SK-N-MC (cell line): ENCODE measurements at regions not wholly inside any gene's neighbourhood (a gene's known extent, or its start where the extent isn't known, plus 50 kb on each side); places are given as distances from the start of the nearest gene placed in this dataset.

Experiments used
- EZH2 ChIP-seq: fragments of 200-600 bp; sonication (generic); IDR thresholded peaks from one replicate; pipeline ENCODE4 v1.6.1; 2017; ENCODE audit warnings: antibody characterized with exemption
- POLR2AphosphoS5 ChIP-seq: IDR thresholded peaks from 2 replicates; pipeline ENCODE4 v1.6.1; 2012; ENCODE audit warnings: mild to moderate bottlenecking, low read depth, low read length, borderline replicate concordance

DNA sequence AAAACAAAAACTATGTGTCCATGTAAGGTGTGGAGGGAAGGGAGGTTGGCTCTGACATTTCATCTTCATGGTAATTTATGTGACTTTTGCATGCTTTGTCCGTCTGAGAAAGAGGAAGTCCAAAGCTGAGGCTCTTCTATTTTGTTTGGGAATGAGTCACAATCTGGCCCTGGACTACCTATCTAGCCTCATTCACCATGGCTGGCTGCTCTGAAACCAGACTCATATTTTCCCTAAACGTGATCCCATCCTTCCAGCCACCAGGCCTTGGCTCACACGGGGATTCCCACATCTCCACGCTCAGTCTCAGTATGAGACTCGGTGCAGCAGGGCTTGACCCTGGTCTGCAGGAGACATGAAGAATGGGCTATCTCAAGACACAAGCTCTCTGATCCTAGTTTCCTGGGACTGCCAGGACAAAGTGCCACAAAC lies 672.8 kb downstream of the ACTL7B start:
- TF ChIP-seq EZH2 (no peak), POLR2AphosphoS5 (no peak)
